Inferior parietal cortex (tissue), 1 donor: ENCODE measurements at regions not wholly inside any gene's neighbourhood (a gene's known extent, or its start where the extent isn't known, plus 50 kb on each side); places are given as distances from the start of the nearest gene placed in this dataset.

Source experiments
- DNase-seq: peaks from one replicate; pipeline ENCODE4 v3.0.0-alpha.2; 2016; ENCODE audit errors: extremely low spot score

DNA sequence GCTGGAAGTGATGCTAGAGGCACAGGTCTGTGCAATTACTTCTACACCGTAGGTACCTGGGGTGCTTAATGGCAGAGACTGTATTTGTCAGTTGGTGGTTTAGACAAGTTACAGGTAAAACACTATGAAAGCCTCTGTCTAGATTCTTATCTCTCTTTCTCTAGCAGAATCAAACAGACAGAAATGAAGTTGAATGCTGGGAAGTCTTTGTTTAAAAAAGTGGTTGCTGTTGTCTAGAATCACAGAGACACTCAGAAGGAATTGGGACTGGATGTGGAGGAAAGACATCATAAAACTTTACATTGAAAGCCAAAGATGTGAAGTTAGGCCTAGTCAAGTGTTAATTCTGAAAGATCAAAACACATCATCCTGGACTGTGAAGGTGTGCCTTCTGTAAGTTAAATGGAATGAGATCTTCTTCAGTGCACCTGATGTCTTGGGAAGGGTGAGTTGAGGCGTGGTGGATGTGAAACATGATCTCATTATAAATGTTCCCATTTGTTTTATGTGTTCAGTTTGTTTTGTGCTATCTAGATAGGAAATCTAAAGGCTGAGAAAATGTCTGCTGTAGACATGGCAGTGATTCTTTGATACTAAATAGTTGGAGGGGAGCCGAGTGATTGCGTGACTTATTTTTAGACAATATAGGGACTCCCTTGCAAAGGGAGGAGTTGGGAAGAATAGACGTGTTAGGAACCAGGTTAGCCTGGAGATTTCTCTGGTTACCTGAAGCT is 290.2 kb downstream of the SOX4 start:
- DNase-seq = no peak

- no peak for DNase-seq
These were observed 291.6 kb downstream of the SOX4 start for GRCh38 chr6:21885111-21885510.

GRCh38 chr6:21885532-21886114 is 292.1 kb downstream of the SOX4 start:
- DNase-seq = peak; percentile 15

DNA sequence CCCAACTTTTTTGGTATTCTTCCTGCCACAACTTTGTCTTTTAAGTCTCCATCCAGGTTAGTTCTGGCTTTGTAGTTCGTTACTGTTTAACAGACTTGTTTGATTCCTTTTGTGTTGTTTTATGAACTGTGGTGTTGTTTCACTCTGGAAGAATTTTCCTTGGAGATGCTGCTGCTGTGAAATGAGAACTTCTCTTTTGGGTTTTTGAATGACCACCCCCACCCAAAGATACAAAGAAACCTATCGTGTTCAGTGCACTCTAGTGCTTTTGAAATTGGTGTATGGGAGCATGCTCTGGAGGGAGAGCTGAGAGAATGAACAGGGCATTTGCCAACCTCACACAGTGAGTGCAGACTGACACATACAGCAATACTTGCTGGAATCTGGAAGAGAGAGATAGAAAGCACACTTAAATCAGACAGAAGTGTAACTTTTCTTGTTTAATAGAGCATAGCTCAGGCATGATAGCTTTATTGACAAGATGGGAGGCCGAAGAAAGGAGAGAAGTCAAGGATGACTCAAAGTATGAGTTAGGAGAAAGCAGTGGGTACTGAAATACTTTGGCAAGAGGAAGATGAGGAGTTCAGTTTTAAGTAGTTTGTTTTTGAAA is 293.1 kb downstream of the SOX4 start:
- DNase-seq = no peak

GRCh38 chr6:21887231-21888185 is 294.0 kb downstream of the SOX4 start:
- DNase-seq = no peak

DNA sequence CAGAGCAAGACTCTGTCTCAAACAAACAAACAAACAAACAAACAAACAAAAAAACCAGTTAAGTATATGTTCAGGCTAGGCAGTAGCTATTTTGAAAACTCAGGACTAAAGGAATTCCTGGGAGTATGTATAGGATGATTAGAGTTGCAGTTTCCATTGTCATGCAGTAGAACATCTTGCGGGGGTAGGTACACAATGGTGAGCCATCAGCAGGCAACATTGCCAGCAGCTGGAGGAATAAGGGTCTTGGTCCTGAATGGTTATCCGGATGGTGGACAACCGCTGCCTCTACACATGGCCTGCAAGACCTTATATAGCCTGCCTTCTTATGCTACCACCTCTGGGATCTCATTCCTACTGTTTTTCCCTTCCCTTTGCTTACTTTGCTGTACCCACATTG is 297.5 kb downstream of the SOX4 start:
- DNase-seq = no peak

- no peak for DNase-seq
These were observed 300.2 kb downstream of the SOX4 start for GRCh38 chr6:21893793-21894192.

DNA sequence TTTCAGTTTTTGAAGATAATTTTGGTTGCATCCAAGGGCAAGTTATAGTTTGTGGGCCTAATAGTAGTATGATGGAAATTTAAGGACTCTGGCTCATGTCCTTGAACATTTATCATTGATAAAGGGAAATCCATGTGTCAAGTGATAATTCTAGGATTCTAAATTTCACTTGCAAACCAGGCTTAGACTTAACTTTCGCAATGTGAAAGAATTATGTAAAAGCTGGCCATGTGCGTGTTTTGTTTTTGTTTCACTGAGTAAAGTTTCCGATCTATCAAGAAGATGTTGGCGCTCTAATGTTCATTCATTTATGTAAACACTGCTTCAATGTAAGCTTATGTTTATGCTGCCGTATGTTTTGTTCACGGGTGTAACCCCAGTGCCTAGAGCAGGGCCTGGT is 302.0 kb downstream of the SOX4 start:
- no peak for DNase-seq

- no peak for DNase-seq
These were observed 304.7 kb downstream of the SOX4 start for GRCh38 chr6:21898107-21898796.

DNA sequence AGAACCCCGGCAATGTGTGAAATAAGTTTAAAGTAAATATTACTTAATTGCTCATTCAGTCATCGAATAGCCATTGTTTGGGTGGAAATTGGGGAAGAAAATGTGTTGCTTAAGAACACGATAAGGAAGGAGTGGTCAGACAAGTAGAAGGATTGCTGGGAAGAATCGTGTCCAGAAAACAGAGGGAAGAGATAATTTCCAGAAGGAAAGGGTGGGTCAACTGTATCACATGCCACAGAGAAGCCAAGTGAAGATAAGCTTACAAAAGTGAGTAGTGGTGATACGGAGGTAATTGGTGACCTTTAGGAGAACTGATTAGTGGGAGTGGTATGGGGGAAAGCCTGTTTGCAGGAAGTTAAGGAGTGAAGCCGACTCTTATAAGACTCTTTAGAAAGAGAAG is 306.2 kb downstream of the SOX4 start:
- no peak for DNase-seq

- no peak for DNase-seq
These were observed 307.2 kb downstream of the SOX4 start for GRCh38 chr6:21900730-21901129.

- no peak for DNase-seq
These were observed 309.1 kb downstream of the SOX4 start for GRCh38 chr6:21902628-21903169.

DNA sequence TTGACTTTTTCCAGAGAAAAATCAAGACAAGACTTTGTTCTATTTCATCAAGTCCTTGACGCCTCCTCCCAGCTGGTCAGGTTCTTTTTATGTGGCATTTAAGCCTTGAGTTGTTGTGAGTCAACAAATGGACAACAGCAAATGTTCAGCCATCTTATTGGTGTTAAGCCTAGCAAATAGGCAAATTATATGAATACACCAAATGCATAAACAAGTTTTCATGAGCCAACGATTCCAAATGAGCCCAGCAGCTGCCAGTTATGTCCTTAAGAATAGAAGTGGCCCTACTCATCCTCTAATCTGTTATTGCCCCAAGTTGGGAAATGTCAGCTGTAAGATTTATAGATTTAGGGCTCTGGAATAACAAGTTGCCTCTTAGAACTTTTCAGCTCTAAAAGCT is 312.0 kb downstream of the SOX4 start:
- no peak for DNase-seq

DNA sequence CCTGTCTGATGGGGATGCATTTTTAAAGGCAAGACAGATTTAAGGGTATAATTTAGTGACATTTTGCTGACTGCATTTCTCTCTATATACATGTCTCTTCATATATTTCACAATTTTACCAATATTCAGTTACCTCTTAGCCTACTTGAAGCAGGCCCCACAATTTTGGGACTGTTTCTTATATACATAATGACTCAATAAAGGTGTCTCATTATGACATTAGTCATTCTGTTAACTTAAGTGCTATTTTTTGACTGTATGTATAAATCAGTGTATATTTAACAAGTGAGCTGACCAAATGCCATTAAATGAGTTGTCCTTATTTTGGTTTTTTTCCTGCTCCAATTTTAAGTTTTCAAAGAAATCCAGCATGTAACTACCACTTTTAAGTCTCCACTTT is 313.3 kb downstream of the SOX4 start:
- DNase-seq = no peak

GRCh38 chr6:21907291-21907690 is 313.7 kb downstream of the SOX4 start:
- DNase-seq = no peak

DNA sequence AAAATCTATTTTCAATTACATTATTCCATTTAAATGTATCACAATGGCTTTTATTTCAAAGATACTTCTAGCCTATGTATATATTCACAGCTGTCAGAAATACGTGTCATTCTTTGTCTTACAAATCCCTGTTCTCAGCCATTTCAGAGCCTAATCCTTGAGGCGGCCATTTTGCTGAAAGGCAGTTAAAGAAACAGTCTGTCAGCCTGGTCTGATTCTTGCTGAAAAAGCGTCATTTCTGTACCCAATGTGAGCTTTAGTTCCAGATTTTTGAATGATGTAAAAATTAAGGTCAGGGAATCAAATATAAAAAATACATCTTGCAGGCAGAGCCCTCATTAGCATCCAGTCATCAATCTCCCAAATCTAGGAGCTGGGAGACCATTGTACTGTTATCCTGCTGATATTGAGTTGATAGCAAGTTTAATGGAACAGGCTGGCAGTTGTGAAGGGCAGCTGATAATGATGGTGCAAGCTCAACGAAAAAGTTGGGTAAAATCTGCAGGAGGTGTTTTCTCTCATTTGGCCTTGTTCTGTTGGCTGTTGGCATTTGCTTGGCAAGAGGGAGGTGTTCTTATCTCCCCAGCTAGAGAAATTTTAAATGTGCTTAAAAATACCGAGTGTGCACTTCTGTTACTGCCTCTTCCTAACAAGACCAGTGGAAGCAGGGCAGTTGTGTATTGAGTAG is 314.8 kb downstream of the SOX4 start:
- DNase-seq = no peak

DNA sequence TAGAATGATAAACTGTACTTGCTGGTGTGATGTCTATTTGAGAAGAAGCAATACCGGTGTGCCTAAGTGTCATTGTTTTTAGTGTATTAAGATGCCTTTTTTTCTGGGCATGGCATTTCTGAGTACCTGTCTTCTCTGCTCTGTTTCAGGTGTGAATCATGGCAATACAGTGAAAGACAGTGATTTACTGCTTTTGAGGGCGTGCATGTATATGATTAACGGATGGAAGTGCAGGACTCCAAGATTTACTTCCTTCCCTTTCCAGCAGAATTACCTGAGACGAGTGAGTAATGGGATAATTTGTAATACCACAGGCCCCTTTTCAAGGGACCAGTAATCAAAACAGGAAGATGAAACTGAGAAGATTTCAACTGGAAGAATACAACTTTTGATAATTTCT is 315.8 kb downstream of the SOX4 start:
- DNase-seq = no peak

DNA sequence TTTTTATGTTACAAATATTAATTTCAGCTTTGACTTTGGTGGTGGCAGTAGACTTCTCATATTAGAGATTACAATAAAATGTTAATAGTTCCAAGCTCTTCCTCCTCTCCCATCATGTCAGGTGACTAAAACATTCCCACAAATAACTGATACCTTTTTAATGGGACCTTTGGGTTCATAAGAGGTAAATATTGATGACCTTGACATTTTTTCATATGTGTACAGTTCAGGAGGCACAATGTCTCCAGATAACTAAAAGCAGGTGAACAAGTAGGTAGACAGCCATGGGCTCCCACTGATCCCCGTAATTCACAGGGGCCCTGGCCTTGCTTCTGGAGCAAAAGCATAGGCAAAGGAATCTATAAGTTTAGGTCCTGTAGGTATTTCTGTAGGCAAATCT is 317.7 kb downstream of the SOX4 start:
- no peak for DNase-seq

DNA sequence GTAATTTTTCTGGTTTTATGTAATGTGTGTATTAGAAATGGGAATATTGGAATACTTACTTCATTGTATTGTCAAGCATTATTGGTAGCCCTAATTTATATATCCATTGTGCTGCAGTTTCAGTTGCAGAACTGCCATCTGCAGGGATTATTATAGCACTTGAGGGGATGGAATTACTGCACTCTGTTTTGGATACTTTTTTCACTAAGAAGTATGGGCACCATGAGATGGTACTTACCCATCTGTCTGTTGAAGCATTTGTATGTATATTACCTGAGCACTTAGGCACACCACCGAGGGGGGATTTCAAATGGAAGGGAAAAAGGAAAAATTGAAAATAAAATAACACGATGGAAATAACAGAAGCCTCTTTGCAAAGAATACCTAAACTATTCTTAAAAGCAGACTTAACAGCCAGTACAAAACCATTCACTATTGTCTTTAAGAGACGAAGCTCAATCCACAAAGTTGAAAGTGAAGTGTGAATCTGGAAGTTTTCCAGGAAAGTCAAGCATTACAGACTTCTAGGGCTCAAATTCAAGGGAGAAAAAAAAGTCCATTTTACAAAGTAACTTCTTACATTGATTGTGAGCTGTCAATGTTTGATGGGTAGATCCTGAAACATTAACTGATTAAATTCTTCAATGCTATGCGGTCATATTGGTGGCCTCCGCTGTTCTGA is 318.7 kb downstream of the SOX4 start:
- no peak for DNase-seq
